ENCODE measurements at regions not wholly inside any gene's neighbourhood (a gene's known extent, or its start where the extent isn't known, plus 50 kb on each side); places are given as distances from the start of the nearest gene placed in this dataset.

DNA sequence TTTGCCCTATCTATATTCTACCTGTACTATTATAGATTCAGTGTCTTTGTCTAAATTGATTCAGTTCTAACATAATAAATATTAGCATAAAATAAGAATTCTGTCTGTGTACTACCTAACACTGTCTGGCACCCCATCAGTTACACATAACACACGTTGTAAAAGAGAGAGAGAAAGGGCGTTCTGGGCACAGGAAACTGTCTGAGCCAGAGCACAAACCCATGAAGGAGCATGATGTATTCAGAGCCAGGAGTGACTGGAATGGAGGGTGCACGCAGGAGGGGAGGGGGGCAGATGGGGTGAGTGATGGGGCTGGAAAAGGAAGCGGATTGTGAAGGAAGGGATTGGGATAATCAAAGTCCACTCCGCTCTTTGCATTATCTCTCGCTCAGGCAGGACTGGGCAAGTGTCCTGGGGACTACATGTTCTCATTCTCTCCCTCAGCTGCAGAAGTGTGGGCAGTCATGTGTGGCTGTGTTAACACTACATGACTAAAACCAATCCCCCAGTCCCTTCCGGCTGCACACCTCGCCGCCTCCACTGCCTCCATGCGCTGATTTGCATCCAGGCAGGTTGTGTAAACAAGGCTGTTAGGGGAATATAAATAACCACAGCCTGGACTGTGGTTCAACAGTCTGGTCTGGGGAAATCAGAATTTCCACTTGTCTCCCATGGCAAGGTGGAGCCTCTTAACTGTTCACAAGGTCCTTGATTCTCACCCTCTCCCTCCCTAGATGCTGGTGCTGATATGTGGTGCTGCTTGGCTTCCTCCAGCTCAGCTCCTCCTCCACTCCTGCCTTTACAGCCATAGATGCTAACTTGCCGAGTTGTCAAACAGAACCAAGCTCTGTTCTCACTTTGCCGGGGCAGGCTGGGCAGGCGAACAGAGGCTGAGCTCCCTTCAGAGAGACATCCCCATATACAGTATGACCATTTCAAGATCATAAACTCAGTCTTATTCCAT lies 367.5 kb upstream of the BRINP1 start:
- intact Hi-C loops (cut with micrococcal nuclease; ENCODE audit: unreplicated experiment) (no loop called here), in situ Hi-C loops (cut with HindIII; ENCODE audit: low pct_unique_long_range_greater_than_20kb, low sequenced_read_pairs) (no loop called here)
- no peaks in the 10 kb centered on the region for H3K9me3 ChIP-seq (ENCODE audit: control insufficient read depth, insufficient read depth, low read depth, low read length)
- TF ChIP-seq SIN3A (IDR thresholded peaks at IDR 0.05; ENCODE audit: borderline replicate concordance, insufficient read depth, low read depth, low read length), result no peak
- TF ChIP-seq, protein P1, sequence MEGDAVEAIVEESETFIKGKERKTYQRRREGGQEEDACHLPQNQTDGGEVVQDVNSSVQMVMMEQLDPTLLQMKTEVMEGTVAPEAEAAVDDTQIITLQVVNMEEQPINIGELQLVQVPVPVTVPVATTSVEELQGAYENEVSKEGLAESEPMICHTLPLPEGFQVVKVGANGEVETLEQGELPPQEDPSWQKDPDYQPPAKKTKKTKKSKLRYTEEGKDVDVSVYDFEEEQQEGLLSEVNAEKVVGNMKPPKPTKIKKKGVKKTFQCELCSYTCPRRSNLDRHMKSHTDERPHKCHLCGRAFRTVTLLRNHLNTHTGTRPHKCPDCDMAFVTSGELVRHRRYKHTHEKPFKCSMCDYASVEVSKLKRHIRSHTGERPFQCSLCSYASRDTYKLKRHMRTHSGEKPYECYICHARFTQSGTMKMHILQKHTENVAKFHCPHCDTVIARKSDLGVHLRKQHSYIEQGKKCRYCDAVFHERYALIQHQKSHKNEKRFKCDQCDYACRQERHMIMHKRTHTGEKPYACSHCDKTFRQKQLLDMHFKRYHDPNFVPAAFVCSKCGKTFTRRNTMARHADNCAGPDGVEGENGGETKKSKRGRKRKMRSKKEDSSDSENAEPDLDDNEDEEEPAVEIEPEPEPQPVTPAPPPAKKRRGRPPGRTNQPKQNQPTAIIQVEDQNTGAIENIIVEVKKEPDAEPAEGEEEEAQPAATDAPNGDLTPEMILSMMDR (IDR thresholded peaks at IDR 0.05), result no peak
- TF ChIP-seq, protein P2, sequence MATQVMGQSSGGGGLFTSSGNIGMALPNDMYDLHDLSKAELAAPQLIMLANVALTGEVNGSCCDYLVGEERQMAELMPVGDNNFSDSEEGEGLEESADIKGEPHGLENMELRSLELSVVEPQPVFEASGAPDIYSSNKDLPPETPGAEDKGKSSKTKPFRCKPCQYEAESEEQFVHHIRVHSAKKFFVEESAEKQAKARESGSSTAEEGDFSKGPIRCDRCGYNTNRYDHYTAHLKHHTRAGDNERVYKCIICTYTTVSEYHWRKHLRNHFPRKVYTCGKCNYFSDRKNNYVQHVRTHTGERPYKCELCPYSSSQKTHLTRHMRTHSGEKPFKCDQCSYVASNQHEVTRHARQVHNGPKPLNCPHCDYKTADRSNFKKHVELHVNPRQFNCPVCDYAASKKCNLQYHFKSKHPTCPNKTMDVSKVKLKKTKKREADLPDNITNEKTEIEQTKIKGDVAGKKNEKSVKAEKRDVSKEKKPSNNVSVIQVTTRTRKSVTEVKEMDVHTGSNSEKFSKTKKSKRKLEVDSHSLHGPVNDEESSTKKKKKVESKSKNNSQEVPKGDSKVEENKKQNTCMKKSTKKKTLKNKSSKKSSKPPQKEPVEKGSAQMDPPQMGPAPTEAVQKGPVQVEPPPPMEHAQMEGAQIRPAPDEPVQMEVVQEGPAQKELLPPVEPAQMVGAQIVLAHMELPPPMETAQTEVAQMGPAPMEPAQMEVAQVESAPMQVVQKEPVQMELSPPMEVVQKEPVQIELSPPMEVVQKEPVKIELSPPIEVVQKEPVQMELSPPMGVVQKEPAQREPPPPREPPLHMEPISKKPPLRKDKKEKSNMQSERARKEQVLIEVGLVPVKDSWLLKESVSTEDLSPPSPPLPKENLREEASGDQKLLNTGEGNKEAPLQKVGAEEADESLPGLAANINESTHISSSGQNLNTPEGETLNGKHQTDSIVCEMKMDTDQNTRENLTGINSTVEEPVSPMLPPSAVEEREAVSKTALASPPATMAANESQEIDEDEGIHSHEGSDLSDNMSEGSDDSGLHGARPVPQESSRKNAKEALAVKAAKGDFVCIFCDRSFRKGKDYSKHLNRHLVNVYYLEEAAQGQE (IDR thresholded peaks at IDR 0.05; ENCODE audit: insufficient read depth in 1 of 2, low read depth in 2 of 2, low read length in 1 of 2), result no peak
- no peak for TF ChIP-seq POLR2AphosphoS5 (IDR thresholded peaks at IDR 0.05; ENCODE audit: low read depth, low read length)
- TF ChIP-seq TCF7L2 (IDR thresholded peaks at IDR 0.05; ENCODE audit: low read depth, low read length), result no peak
- no peak overlapping the region for H3K27ac ChIP-seq (ENCODE audit: low read length)
- ATAC-seq, result no peak
- CTCF ChIA-PET, result no interaction called here
- no peaks in the 10 kb centered on the region for H3K4me1 ChIP-seq (ENCODE audit: control insufficient read depth, insufficient read depth, low read length)
- H3K27me3 ChIP-seq (ENCODE audit: control insufficient read depth, insufficient read depth, low read length), result no peaks in the 10 kb centered on the region
- no TSS peak for BruUV-seq (replicated peaks)
- no peak overlapping the region for H3K4me3 ChIP-seq (ENCODE audit: low read depth in 2 of 2, low read length in 2 of 2)
- POLR2A ChIA-PET, result no interaction called here
- DNase-seq (ENCODE audit: low read depth, low spot score), result no peak
- no peaks in the 10 kb centered on the region for H3K36me3 ChIP-seq (ENCODE audit: control insufficient read depth, insufficient read depth, low read length)

DNA sequence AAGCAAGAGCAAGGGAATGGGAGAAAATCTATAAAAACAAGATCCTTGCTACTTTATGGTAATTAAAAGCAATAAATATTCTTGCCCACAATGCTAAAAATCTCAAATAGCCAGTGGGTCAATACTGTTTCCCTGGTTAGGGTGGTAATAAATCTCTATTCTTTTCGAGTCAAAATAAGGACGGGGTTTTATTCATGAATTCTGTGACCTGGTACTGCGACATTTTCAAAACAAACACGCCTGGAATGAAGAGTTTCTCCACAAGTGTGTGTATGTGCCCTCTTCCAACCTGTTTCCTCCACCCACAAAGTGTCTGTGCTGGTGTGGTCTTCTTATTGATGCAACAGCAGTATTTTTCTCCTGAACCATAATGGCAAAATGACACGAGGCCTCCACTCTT lies 358.8 kb upstream of the BRINP1 start:
- Histone ChIP-seq H3K9me3 (ENCODE audit: control insufficient read depth, insufficient read depth, low read depth, low read length) (no peaks in the 10 kb centered on the region), H3K27ac (ENCODE audit: low read length) (no peak overlapping the region), H3K4me1 (ENCODE audit: control insufficient read depth, insufficient read depth, low read length) (no peaks in the 10 kb centered on the region), H3K27me3 (ENCODE audit: control insufficient read depth, insufficient read depth, low read length) (no peaks in the 10 kb centered on the region), H3K36me3 (ENCODE audit: control insufficient read depth, insufficient read depth, low read length) (no peaks in the 10 kb centered on the region), H3K4me3 (ENCODE audit: low read depth in 2 of 2, low read length in 2 of 2) (no peak overlapping the region)
- TF ChIP-seq, protein P1 (IDR thresholded peaks at IDR 0.05), result no peak
- TF ChIP-seq POLR2AphosphoS5 (IDR thresholded peaks at IDR 0.05; ENCODE audit: low read depth, low read length) (no peak), TCF7L2 (IDR thresholded peaks at IDR 0.05; ENCODE audit: low read depth, low read length) (no peak), SIN3A (IDR thresholded peaks at IDR 0.05; ENCODE audit: borderline replicate concordance, insufficient read depth, low read depth, low read length) (no peak)
- TF ChIP-seq, protein P2 (IDR thresholded peaks at IDR 0.05; ENCODE audit: insufficient read depth in 1 of 2, low read depth in 2 of 2, low read length in 1 of 2), result no peak
- ChIA-PET CTCF (no interaction called here), POLR2A (no interaction called here)
- intact Hi-C loops (cut with micrococcal nuclease; ENCODE audit: unreplicated experiment) (no loop called here), in situ Hi-C loops (cut with HindIII; ENCODE audit: low pct_unique_long_range_greater_than_20kb, low sequenced_read_pairs) (no loop called here)
- BruUV-seq (replicated peaks), result no TSS peak
- ATAC-seq (no peak), DNase-seq (ENCODE audit: low read depth, low spot score) (no peak)
